Vagina (tissue), 2 donors: ENCODE measurements at regions not wholly inside any gene's neighbourhood (a gene's known extent, or its start where the extent isn't known, plus 50 kb on each side); places are given as distances from the start of the nearest gene placed in this dataset.

Source experiments
- POLR2A ChIP-seq, 2 donors: fragments of 450-650 bp; IDR thresholded peaks; one replicate each; pipeline ENCODE4 v1.6.1; 2017; ENCODE audit warnings: antibody characterized with exemption in 2 of 2, mild to moderate bottlenecking in 2 of 2, moderate library complexity in 2 of 2
- POLR2AphosphoS5 ChIP-seq, 2 donors: sonication (generic); formaldehyde crosslinking; IDR thresholded peaks; one replicate each; pipeline ENCODE4 v1.9.0; 2017; ENCODE audit warnings: antibody characterized with exemption in 2 of 2, mild to moderate bottlenecking in 2 of 2, low read depth in 1 of 2; ENCODE audit not compliant: insufficient read depth in 1 of 2
- TF ChIP-seq, protein P1 (sequence below), 3 experiments: fragments of 450-650 bp in 2 of 3; fragments of 200-600 bp in 1 of 3; sonication (generic) in 1 of 3; IDR thresholded peaks; one replicate each; pipeline ENCODE4 v1.5.1; 2017 to 2019; ENCODE audit warnings: antibody characterized with exemption in 3 of 3, mild to moderate bottlenecking in 2 of 3, moderate library complexity in 2 of 3

DNA sequence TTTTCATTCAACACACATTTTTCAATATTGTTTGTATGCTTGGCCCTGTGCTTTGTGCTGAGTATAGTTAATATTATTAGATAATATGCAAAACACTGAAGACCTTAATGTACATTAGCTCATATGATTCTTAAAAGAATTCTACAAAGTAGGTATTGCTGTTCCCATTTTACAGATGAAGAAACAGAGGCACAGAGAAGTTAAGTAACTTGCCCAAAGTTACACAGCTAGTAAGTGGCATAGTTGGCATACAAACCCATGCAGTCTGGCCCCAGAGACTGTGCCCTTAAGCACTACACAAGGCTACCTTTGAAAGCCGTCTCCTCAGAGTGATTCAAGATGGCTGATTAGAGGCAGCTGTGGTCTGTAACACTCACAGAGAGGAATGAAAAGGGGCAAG lies 293.4 kb upstream of the F9 start:
- TF ChIP-seq, protein P1, sequence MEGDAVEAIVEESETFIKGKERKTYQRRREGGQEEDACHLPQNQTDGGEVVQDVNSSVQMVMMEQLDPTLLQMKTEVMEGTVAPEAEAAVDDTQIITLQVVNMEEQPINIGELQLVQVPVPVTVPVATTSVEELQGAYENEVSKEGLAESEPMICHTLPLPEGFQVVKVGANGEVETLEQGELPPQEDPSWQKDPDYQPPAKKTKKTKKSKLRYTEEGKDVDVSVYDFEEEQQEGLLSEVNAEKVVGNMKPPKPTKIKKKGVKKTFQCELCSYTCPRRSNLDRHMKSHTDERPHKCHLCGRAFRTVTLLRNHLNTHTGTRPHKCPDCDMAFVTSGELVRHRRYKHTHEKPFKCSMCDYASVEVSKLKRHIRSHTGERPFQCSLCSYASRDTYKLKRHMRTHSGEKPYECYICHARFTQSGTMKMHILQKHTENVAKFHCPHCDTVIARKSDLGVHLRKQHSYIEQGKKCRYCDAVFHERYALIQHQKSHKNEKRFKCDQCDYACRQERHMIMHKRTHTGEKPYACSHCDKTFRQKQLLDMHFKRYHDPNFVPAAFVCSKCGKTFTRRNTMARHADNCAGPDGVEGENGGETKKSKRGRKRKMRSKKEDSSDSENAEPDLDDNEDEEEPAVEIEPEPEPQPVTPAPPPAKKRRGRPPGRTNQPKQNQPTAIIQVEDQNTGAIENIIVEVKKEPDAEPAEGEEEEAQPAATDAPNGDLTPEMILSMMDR (IDR thresholded peaks at IDR 0.05): no peak
- TF ChIP-seq POLR2A (IDR thresholded peaks at IDR 0.05) (no peak), POLR2AphosphoS5 (IDR thresholded peaks at IDR 0.05; ENCODE audit: insufficient read depth in 1 of 2, low read depth in 1 of 2) (no peak)
